ENCODE measurements at regions not wholly inside any gene's neighbourhood (a gene's known extent, or its start where the extent isn't known, plus 50 kb on each side); places are given as distances from the start of the nearest gene placed in this dataset.

GRCh38 chr7:18407385-18407784 lies 88.2 kb upstream of the HDAC9 start:
- intact Hi-C loops (cut with micrococcal nuclease) = no loop called here
- no peaks in the 10 kb centered on the region for H3K36me3 Mint-ChIP-seq (ENCODE audit: low read depth)
- H3K9me3 Mint-ChIP-seq = no peaks in the 10 kb centered on the region
- H3K27me3 Mint-ChIP-seq (ENCODE audit: insufficient read depth) = no peaks in the 10 kb centered on the region
- H3K4me1 Mint-ChIP-seq (ENCODE audit: low read depth) = no peaks in the 10 kb centered on the region
- no peak overlapping the region for H3K4me3 Mint-ChIP-seq
- H3K27ac Mint-ChIP-seq = no peak overlapping the region
- no peak for DNase-seq (ENCODE audit: low spot score)

- no peak for DNase-seq (ENCODE audit: low spot score)
- no peaks in the 10 kb centered on the region for H3K9me3 Mint-ChIP-seq
- H3K4me3 Mint-ChIP-seq = no peak overlapping the region
- H3K27me3 Mint-ChIP-seq (ENCODE audit: insufficient read depth) = no peaks in the 10 kb centered on the region
- intact Hi-C loops (cut with micrococcal nuclease) = no loop called here
- H3K4me1 Mint-ChIP-seq (ENCODE audit: low read depth) = no peaks in the 10 kb centered on the region
- no peaks in the 10 kb centered on the region for H3K36me3 Mint-ChIP-seq (ENCODE audit: low read depth)
- H3K27ac Mint-ChIP-seq = no peak overlapping the region
These were observed 87.1 kb upstream of the HDAC9 start for GRCh38 chr7:18408461-18408860.

GRCh38 chr7:18408868-18409267 lies 86.7 kb upstream of the HDAC9 start:
- no peak overlapping the region for H3K27ac Mint-ChIP-seq
- no peaks in the 10 kb centered on the region for H3K4me1 Mint-ChIP-seq (ENCODE audit: low read depth)
- H3K36me3 Mint-ChIP-seq (ENCODE audit: low read depth) = no peaks in the 10 kb centered on the region
- H3K9me3 Mint-ChIP-seq = no peaks in the 10 kb centered on the region
- H3K4me3 Mint-ChIP-seq = no peak overlapping the region
- intact Hi-C loops (cut with micrococcal nuclease) = no loop called here
- H3K27me3 Mint-ChIP-seq (ENCODE audit: insufficient read depth) = no peaks in the 10 kb centered on the region
- no peak for DNase-seq (ENCODE audit: low spot score)

- Mint-ChIP-seq H3K27me3 (ENCODE audit: insufficient read depth) (no peaks in the 10 kb centered on the region), H3K27ac (no peak overlapping the region), H3K9me3 (no peaks in the 10 kb centered on the region), H3K4me1 (ENCODE audit: low read depth) (no peaks in the 10 kb centered on the region), H3K36me3 (ENCODE audit: low read depth) (no peaks in the 10 kb centered on the region), H3K4me3 (no peak overlapping the region)
- DNase-seq (ENCODE audit: low spot score) = no peak
- intact Hi-C loops (cut with micrococcal nuclease) = no loop called here
These were observed 82.1 kb upstream of the HDAC9 start for GRCh38 chr7:18413447-18413846.

GRCh38 chr7:18414885-18415284 lies 80.7 kb upstream of the HDAC9 start:
- no peaks in the 10 kb centered on the region for H3K36me3 Mint-ChIP-seq (ENCODE audit: low read depth)
- H3K4me3 Mint-ChIP-seq = no peak overlapping the region
- DNase-seq (ENCODE audit: low spot score) = no peak

GRCh38 chr7:18416988-18417387 lies 78.6 kb upstream of the HDAC9 start:
- no peaks in the 10 kb centered on the region for H3K4me1 Mint-ChIP-seq (ENCODE audit: low read depth)
- no peaks in the 10 kb centered on the region for H3K27me3 Mint-ChIP-seq (ENCODE audit: insufficient read depth)
- no peak overlapping the region for H3K27ac Mint-ChIP-seq
- DNase-seq (ENCODE audit: low spot score) = no peak
- H3K9me3 Mint-ChIP-seq = no peaks in the 10 kb centered on the region
- H3K36me3 Mint-ChIP-seq (ENCODE audit: low read depth) = no peaks in the 10 kb centered on the region
- no peak overlapping the region for H3K4me3 Mint-ChIP-seq
- intact Hi-C loops (cut with micrococcal nuclease) = no loop called here

More at GRCh38 chr7:18414885-18415284, 80.7 kb upstream of the HDAC9 start:
- intact Hi-C loops (cut with micrococcal nuclease) = no loop called here
- Mint-ChIP-seq H3K27ac (no peak overlapping the region), H3K9me3 (no peaks in the 10 kb centered on the region), H3K27me3 (ENCODE audit: insufficient read depth) (no peaks in the 10 kb centered on the region), H3K4me1 (ENCODE audit: low read depth) (no peaks in the 10 kb centered on the region)

- Mint-ChIP-seq H3K9me3 (no peaks in the 10 kb centered on the region), H3K27me3 (ENCODE audit: insufficient read depth) (no peaks in the 10 kb centered on the region), H3K36me3 (ENCODE audit: low read depth) (no peaks in the 10 kb centered on the region), H3K27ac (no peak overlapping the region), H3K4me3 (no peak overlapping the region), H3K4me1 (ENCODE audit: low read depth) (no peaks in the 10 kb centered on the region)
- no peak for DNase-seq (ENCODE audit: low spot score)
- intact Hi-C loops (cut with micrococcal nuclease) = no loop called here
These were observed 76.1 kb upstream of the HDAC9 start for GRCh38 chr7:18419456-18419855.

- H3K4me1 Mint-ChIP-seq (ENCODE audit: low read depth) = no peaks in the 10 kb centered on the region
- intact Hi-C loops (cut with micrococcal nuclease) = no loop called here
- no peak overlapping the region for H3K4me3 Mint-ChIP-seq
- no peaks in the 10 kb centered on the region for H3K36me3 Mint-ChIP-seq (ENCODE audit: low read depth)
- DNase-seq (ENCODE audit: low spot score) = no peak
- H3K27me3 Mint-ChIP-seq (ENCODE audit: insufficient read depth) = no peaks in the 10 kb centered on the region
- no peaks in the 10 kb centered on the region for H3K9me3 Mint-ChIP-seq
- no peak overlapping the region for H3K27ac Mint-ChIP-seq
These were observed 75.4 kb upstream of the HDAC9 start for GRCh38 chr7:18420108-18420507.

- no peak for DNase-seq (ENCODE audit: low spot score)
- Mint-ChIP-seq H3K4me3 (no peak overlapping the region), H3K4me1 (ENCODE audit: low read depth) (no peaks in the 10 kb centered on the region), H3K27me3 (ENCODE audit: insufficient read depth) (no peaks in the 10 kb centered on the region), H3K9me3 (no peaks in the 10 kb centered on the region), H3K27ac (no peak overlapping the region), H3K36me3 (ENCODE audit: low read depth) (no peaks in the 10 kb centered on the region)
- intact Hi-C loops (cut with micrococcal nuclease) = no loop called here
These were observed 74.8 kb upstream of the HDAC9 start for GRCh38 chr7:18420748-18421147.

- no peaks in the 10 kb centered on the region for H3K4me1 Mint-ChIP-seq (ENCODE audit: low read depth)
- no peak overlapping the region for H3K4me3 Mint-ChIP-seq
- no peaks in the 10 kb centered on the region for H3K36me3 Mint-ChIP-seq (ENCODE audit: low read depth)
- H3K9me3 Mint-ChIP-seq = no peaks in the 10 kb centered on the region
- no peak overlapping the region for H3K27ac Mint-ChIP-seq
- DNase-seq (ENCODE audit: low spot score) = no peak
- H3K27me3 Mint-ChIP-seq (ENCODE audit: insufficient read depth) = no peaks in the 10 kb centered on the region
- intact Hi-C loops (cut with micrococcal nuclease) = no loop called here
These were observed 74.1 kb upstream of the HDAC9 start for GRCh38 chr7:18421297-18422002.

- Mint-ChIP-seq H3K4me3 (no peak overlapping the region), H3K27ac (no peak overlapping the region), H3K4me1 (ENCODE audit: low read depth) (no peaks in the 10 kb centered on the region), H3K36me3 (ENCODE audit: low read depth) (no peaks in the 10 kb centered on the region), H3K27me3 (ENCODE audit: insufficient read depth) (no peaks in the 10 kb centered on the region), H3K9me3 (no peaks in the 10 kb centered on the region)
- DNase-seq (ENCODE audit: low spot score) = no peak
- intact Hi-C loops (cut with micrococcal nuclease) = no loop called here
These were observed 70.3 kb upstream of the HDAC9 start for GRCh38 chr7:18425227-18425626.

GRCh38 chr7:18425838-18426445 lies 69.6 kb upstream of the HDAC9 start:
- H3K27ac Mint-ChIP-seq = no peak overlapping the region
- intact Hi-C loops (cut with micrococcal nuclease) = no loop called here
- H3K4me1 Mint-ChIP-seq (ENCODE audit: low read depth) = no peaks in the 10 kb centered on the region
- H3K27me3 Mint-ChIP-seq (ENCODE audit: insufficient read depth) = no peaks in the 10 kb centered on the region
- no peaks in the 10 kb centered on the region for H3K9me3 Mint-ChIP-seq
- no peak overlapping the region for H3K4me3 Mint-ChIP-seq
- H3K36me3 Mint-ChIP-seq (ENCODE audit: low read depth) = no peaks in the 10 kb centered on the region
- DNase-seq (ENCODE audit: low spot score) = no peak

- no peak overlapping the region for H3K27ac Mint-ChIP-seq
- H3K4me1 Mint-ChIP-seq (ENCODE audit: low read depth) = no peaks in the 10 kb centered on the region
These were observed 68.9 kb upstream of the HDAC9 start for GRCh38 chr7:18426564-18427226.

More at GRCh38 chr7:18426564-18427226, 68.9 kb upstream of the HDAC9 start:
- no peak for DNase-seq (ENCODE audit: low spot score)
- no peaks in the 10 kb centered on the region for H3K36me3 Mint-ChIP-seq (ENCODE audit: low read depth)
- intact Hi-C loops (cut with micrococcal nuclease) = no loop called here
- H3K4me3 Mint-ChIP-seq = no peak overlapping the region
- H3K27me3 Mint-ChIP-seq (ENCODE audit: insufficient read depth) = no peaks in the 10 kb centered on the region
- H3K9me3 Mint-ChIP-seq = no peaks in the 10 kb centered on the region
